T-cell (primary cell): ENCODE measurements at regions not wholly inside any gene's neighbourhood (a gene's known extent, or its start where the extent isn't known, plus 50 kb on each side); places are given as distances from the start of the nearest gene placed in this dataset.
"Not testable (repeated sequence)": the region's sequence is repeated elsewhere in the genome, so short reads cannot be mapped to it uniquely, and the experiment has no call there.

Experiments
- ATAC-seq, 4 experiments: fragments of 200-7000 bp in 3 of 4; fragments of 150-1000 bp in 1 of 4; cut with Tn5 transposase; replicated peaks in 1 of 4; 1 replicate in 3 of 4; 2 replicates in 1 of 4; pipeline ENCODE4 v1.10.0; 2021; ENCODE audit warnings: moderate library complexity in 3 of 4, mild to moderate bottlenecking in 2 of 4, moderate number of reproducible peaks in 1 of 4
- CTCF ChIA-PET, 2 donors: fragments of 300-600 bp; sonication (Branson Sonifier 250); formaldehyde crosslinking; loops; one replicate each; lab custom pipeline; 2022; ENCODE audit warnings: antibody characterized with exemption in 2 of 2; lab: Charles Lee
- POLR2A ChIA-PET, 2 donors: fragments of 300-600 bp; sonication (Branson Sonifier 250); formaldehyde crosslinking; loops; one replicate each; lab custom pipeline; 2022; ENCODE audit warnings: antibody characterized with exemption in 2 of 2; lab: Charles Lee
- DNase-seq, 35 experiments: peaks; one replicate each; pipeline versions ENCODE4 v3.0.0 to v3.0.0-alpha.2; 2013 to 2023
- H3K27ac ChIP-seq: one replicate; pipeline ENCODE4 v1.5.1; 2013; ENCODE audit warnings: low read length
- H3K27me3 ChIP-seq, 2 experiments: replicated peaks in 1 of 2; 1 replicate in 1 of 2; 2 replicates in 1 of 2; pipeline versions ENCODE4 v1.6.1 to v1.7.0; 2013; ENCODE audit warnings: low read length in 1 of 2, mixed read lengths in 1 of 2; ENCODE audit not compliant: control insufficient read depth in 2 of 2, insufficient read depth in 2 of 2; ENCODE audit errors: extremely low read depth in 1 of 2
- H3K36me3 ChIP-seq, 2 donors: 1 replicate in 1 of 2; 2 replicates in 1 of 2; pipeline versions ENCODE4 v1.6.1 to v1.7.0; 2013; ENCODE audit warnings: low read length in 1 of 2; ENCODE audit not compliant: control insufficient read depth in 2 of 2, insufficient read depth in 1 of 2; ENCODE audit errors: extremely low read depth in 1 of 2
- H3K4me1 ChIP-seq, 2 experiments: 1 replicate in 1 of 2; 2 replicates in 1 of 2; pipeline versions ENCODE4 v1.6.1 to v1.7.0; 2013; ENCODE audit warnings: low read length in 2 of 2, mixed read lengths in 1 of 2; ENCODE audit not compliant: insufficient read depth in 2 of 2, control insufficient read depth in 1 of 2; ENCODE audit errors: extremely low read depth in 1 of 2
- H3K4me3 ChIP-seq, 2 donors: 1 replicate in 1 of 2; 2 replicates in 1 of 2; pipeline versions ENCODE4 v1.5.1 to v1.7.0; 2013; ENCODE audit warnings: mild to moderate bottlenecking in 2 of 2, low read length in 1 of 2, moderate library complexity in 1 of 2; ENCODE audit not compliant: control insufficient read depth in 1 of 2; ENCODE audit errors: extremely low read depth in 1 of 2
- H3K9me3 ChIP-seq: 2 replicates; pipeline ENCODE4 v1.7.0; 2013
- H3K27ac Mint-ChIP-seq, 2 donors: one replicate each; pipeline ENCODE4 v1.8.0; 2020 to 2021; ENCODE audit warnings: mild to moderate bottlenecking in 2 of 2, mixed read lengths in 2 of 2
- H3K27me3 Mint-ChIP-seq, 2 donors: one replicate each; pipeline ENCODE4 v1.8.0; 2021 to 2022; ENCODE audit warnings: mixed read lengths in 2 of 2
- H3K36me3 Mint-ChIP-seq: one replicate; pipeline ENCODE4 v1.8.0; 2021; ENCODE audit warnings: mixed read lengths
- H3K4me1 Mint-ChIP-seq, 3 donors: one replicate each; pipeline ENCODE4 v1.8.0; 2020 to 2022; ENCODE audit warnings: mixed read lengths in 3 of 3, mild to moderate bottlenecking in 1 of 3
- H3K4me3 Mint-ChIP-seq, 3 donors: one replicate each; pipeline ENCODE4 v1.8.0; 2020 to 2022; ENCODE audit warnings: mild to moderate bottlenecking in 3 of 3, mixed read lengths in 3 of 3, moderate library complexity in 3 of 3
- H3K9me3 Mint-ChIP-seq, 3 donors: one replicate each; pipeline ENCODE4 v1.8.0; 2020 to 2022; ENCODE audit warnings: mixed read lengths in 3 of 3
- WGBS: methylation state at CpG from one replicate; pipeline ENCODE4 v1.1.5; 2013; ENCODE audit warnings: missing lambda C conversion rate; ENCODE audit not compliant: insufficient coverage; 5-methylcytosine and 5-hydroxymethylcytosine counted together

DNA sequence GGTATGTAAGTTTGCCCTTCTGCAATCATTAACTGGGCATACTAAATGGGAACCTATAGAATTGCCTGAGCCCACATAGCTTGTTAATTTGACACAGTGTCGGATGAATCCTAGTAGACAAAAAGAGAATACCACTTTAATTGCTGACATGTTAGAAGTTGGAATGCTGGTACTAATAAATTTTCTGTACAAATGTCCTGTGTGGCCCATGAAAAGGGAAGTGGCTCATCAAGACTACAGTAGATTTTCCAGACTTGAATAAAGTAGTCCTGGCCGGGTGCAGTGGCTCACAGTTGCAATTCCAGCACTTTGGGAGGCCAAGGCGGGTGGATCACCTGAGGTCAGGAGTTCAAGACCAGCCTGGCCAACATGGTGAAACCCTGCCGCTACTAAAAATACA lies 66.2 kb downstream of the IL12A start:
- H3K27me3 Mint-ChIP-seq: peaks cover 8 to 12% of the 10 kb centered on the region in 2 donors
- H3K27ac Mint-ChIP-seq, ATAC-seq, H3K4me1 Mint-ChIP-seq, H3K4me3 ChIP-seq, CTCF ChIA-PET, H3K9me3 Mint-ChIP-seq, H3K4me3 Mint-ChIP-seq, H3K4me1 ChIP-seq, H3K27me3 ChIP-seq, H3K9me3 ChIP-seq, H3K27ac ChIP-seq, H3K36me3 Mint-ChIP-seq, POLR2A ChIA-PET, DNase-seq, H3K36me3 ChIP-seq: not testable (repeated sequence)
- WGBS: 81% methylated on average over 3 of the region's 4 CpGs

DNA sequence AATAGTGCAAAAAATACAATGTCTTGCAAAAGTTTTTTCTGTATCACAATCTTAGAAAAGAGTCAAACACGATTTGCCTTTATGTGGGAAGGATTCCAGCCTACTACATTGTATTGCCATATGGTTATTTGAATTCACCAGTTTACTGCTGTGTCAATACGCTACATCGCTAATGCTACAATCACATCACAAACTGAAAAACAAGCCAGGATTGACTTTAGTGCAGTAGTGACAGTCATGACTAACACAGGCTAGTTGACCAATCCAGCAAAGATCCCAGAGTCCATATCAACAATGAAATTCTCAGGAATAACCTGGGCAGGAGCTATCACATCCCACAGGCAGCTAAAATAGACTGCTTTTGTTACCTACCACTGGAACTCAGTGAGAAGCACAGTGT lies 67.0 kb downstream of the IL12A start:
- no peak overlapping the region for H3K4me3 Mint-ChIP-seq
- no peak overlapping the region for H3K27ac ChIP-seq
- no peaks in the 10 kb centered on the region for H3K4me1 ChIP-seq
- no peak for ATAC-seq
- WGBS: no CpG with 5 or more reads among the region's 3 CpGs
- H3K36me3 Mint-ChIP-seq: no peaks in the 10 kb centered on the region
- H3K36me3 ChIP-seq: no peaks in the 10 kb centered on the region
- H3K27me3 Mint-ChIP-seq: peaks cover 8 to 12% of the 10 kb centered on the region in 2 donors
- CTCF ChIA-PET: no interaction called here
- no peak overlapping the region for H3K27ac Mint-ChIP-seq
- no peaks in the 10 kb centered on the region for H3K9me3 Mint-ChIP-seq
- POLR2A ChIA-PET: no interaction called here
- no peak for DNase-seq
- H3K4me1 Mint-ChIP-seq: no peaks in the 10 kb centered on the region
- H3K4me3 ChIP-seq: no peak overlapping the region
- no peaks in the 10 kb centered on the region for H3K9me3 ChIP-seq
- peaks cover 0 to 3% of the 10 kb centered on the region in 2 experiments for H3K27me3 ChIP-seq

DNA sequence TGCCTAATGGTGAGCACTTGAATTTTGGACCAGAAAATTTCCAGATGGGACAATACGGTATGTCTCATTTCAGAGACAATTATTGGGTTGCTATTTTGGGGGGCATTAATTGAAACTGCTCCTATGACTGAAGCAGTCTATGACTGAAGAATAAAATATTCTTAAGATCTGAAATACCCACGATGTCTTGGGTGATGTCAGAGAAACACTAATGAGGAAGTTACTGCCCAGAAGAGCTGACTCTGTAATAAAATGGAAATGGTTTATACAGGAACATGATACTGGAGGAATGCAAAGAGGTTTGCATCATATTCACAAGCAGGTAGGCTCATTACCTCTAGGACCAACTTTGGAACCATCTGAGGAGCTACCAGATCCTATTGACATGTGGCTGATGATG lies 68.7 kb downstream of the IL12A start:
- no peaks in the 10 kb centered on the region for H3K36me3 Mint-ChIP-seq
- H3K4me1 Mint-ChIP-seq: peaks cover 4 to 7% (median 6%) of the 10 kb centered on the region in 3 donors
- CTCF ChIA-PET: no interaction called here

DNA sequence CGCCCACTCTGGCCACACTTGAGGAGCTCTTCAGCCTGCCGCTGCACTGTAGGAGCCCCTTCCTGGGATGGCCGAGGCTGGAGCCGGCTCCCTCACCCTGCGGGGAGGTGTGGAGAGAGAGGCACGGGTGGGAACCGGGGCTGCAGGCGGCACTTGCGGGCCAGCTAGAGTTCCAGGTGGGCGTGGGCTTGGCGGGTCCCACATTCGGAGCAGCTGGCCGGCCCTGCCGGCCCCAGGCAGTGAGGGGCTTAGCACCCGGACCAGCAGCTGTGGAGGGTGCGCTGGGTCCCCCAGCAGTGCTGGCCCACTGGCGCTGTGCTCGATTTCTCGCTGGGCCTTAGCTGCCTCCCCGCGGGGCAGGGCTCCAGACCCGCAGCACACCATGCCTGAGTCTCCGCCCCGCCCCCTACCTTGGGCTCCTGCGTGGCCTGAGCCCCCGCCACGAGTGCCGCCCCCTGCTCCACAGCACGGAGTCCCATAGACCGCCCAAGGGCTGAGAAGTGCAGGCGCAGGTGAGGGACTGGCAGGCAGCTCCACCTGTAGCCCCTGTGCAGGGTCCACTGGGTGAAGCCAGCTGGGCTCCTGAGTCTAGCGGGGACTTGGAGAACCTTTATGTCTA lies 71.9 kb downstream of the IL12A start:
- H3K4me1 ChIP-seq: peaks cover 0 to 5% of the 10 kb centered on the region in 2 experiments
- no peaks in the 10 kb centered on the region for H3K36me3 ChIP-seq
- Mint-ChIP-seq H3K36me3 (no peaks in the 10 kb centered on the region), H3K27me3 (no peaks in the 10 kb centered on the region), H3K4me1 (peaks cover 4 to 7% (median 6%) of the 10 kb centered on the region in 3 donors), H3K27ac (no peak overlapping the region), H3K9me3 (no peaks in the 10 kb centered on the region), H3K4me3 (no peak overlapping the region)
- no peak overlapping the region for H3K27ac ChIP-seq
- H3K9me3 ChIP-seq: no peaks in the 10 kb centered on the region
- POLR2A ChIA-PET: no interaction called here
- CTCF ChIA-PET: interaction anchor here in 1 of 2 donors (0.6 kb wide), 1 partner anchor 48 kb away, joined by 3 read pairs; no protein-coding TSS in a partner anchor
- 94% methylated on average over 29 of the region's 32 CpGs for WGBS
- no peak overlapping the region for H3K4me3 ChIP-seq
- no peak for DNase-seq
- peaks cover 0 to 8% of the 10 kb centered on the region in 2 experiments for H3K27me3 ChIP-seq
- no peak for ATAC-seq

More for the DNA sequence above, 68.7 kb downstream of the IL12A start:
- no peak for ATAC-seq
- no peak overlapping the region for H3K27ac Mint-ChIP-seq
- peaks cover 8 to 12% of the 10 kb centered on the region in 2 donors for H3K27me3 Mint-ChIP-seq
- Histone ChIP-seq H3K27ac (no peak overlapping the region), H3K36me3 (no peaks in the 10 kb centered on the region), H3K9me3 (no peaks in the 10 kb centered on the region), H3K27me3 (peaks cover 0 to 6% of the 10 kb centered on the region in 2 experiments), H3K4me3 (no peak overlapping the region), H3K4me1 (peaks cover 0 to 5% of the 10 kb centered on the region in 2 experiments)
- H3K4me3 Mint-ChIP-seq: no peak overlapping the region
- H3K9me3 Mint-ChIP-seq: no peaks in the 10 kb centered on the region
- POLR2A ChIA-PET: no interaction called here
- 100% methylated on average over 1 of the region's 2 CpGs for WGBS
- DNase-seq: no peak

DNA sequence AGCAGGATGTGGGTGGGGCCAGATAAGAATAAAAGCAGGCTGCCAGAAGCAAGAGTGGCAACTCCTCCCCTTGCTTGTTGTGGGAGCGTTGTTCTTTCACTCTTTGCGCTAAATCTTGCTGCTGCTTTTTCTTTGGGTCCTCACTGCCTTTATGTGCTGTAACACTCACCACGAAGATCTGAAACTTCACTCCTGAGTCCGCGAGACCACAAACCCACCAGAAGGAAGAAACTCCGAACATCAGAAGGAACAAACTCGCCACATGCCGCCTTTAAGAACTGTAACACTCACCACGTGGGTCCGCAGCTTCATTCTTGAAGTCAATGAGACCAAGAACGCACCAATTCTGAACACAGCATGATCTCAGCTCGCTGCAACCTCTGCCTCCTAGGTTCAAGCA lies 72.9 kb downstream of the IL12A start:
- Mint-ChIP-seq H3K4me1 (peaks cover 4 to 7% (median 6%) of the 10 kb centered on the region in 3 donors), H3K27me3 (no peaks in the 10 kb centered on the region), H3K9me3 (no peaks in the 10 kb centered on the region), H3K4me3 (peak overlapping the region; percentile 17 to 29 (median 17)), H3K36me3 (no peaks in the 10 kb centered on the region), H3K27ac (no peak overlapping the region)
- Histone ChIP-seq H3K27me3 (peaks cover 0 to 8% of the 10 kb centered on the region in 2 experiments), H3K9me3 (no peaks in the 10 kb centered on the region), H3K4me3 (peak overlapping the region in 1 of 2 donors; percentile 11), H3K4me1 (peaks cover 0 to 5% of the 10 kb centered on the region in 2 experiments), H3K36me3 (no peaks in the 10 kb centered on the region), H3K27ac (no peak overlapping the region)
- CTCF ChIA-PET: no interaction called here
- 2% methylated on average over 6 of the region's 12 CpGs for WGBS
- no peak for DNase-seq
- ATAC-seq: no peak
- POLR2A ChIA-PET: interaction anchor here in 1 of 2 donors (0.6 kb wide), 1 partner anchor 95 kb away, joined by 3 read pairs; no protein-coding TSS in a partner anchor

DNA sequence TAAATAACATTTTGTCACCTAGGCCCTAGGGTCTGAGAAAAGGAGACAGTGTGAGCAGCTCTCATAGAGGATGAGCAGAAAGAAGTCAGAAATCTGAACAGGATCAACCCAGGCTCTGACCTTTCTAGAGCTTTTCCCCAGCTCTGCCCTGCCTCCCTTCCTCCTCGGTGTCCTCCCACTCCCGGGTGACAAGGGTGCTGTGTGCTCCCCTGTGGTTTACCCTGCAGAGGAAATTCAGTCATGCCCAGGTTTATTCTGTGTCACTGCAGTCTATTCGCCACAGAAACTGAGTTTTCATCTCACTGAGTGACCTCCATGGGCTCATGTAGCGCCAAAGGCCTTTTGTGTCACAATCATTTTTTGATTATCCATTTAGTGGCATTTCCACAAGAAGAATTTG lies 76.6 kb downstream of the IL12A start:
- DNase-seq: no peak
- H3K27me3 ChIP-seq: peaks cover 0 to 8% of the 10 kb centered on the region in 2 experiments
- H3K27ac Mint-ChIP-seq: no peak overlapping the region
- peaks cover 4 to 7% (median 6%) of the 10 kb centered on the region in 3 donors for H3K4me1 Mint-ChIP-seq
- H3K4me1 ChIP-seq: peaks cover 0 to 5% of the 10 kb centered on the region in 2 experiments
- no peaks in the 10 kb centered on the region for H3K36me3 Mint-ChIP-seq
- no peaks in the 10 kb centered on the region for H3K9me3 Mint-ChIP-seq
- CTCF ChIA-PET: no interaction called here
- H3K4me3 ChIP-seq: no peak overlapping the region
- H3K27ac ChIP-seq: no peak overlapping the region
- WGBS: 33% methylated on average over 2 of the region's 4 CpGs
- no peaks in the 10 kb centered on the region for H3K36me3 ChIP-seq
- no peaks in the 10 kb centered on the region for H3K9me3 ChIP-seq
- ATAC-seq: no peak
- POLR2A ChIA-PET: no interaction called here
- H3K4me3 Mint-ChIP-seq: no peak overlapping the region
- no peaks in the 10 kb centered on the region for H3K27me3 Mint-ChIP-seq
